GM19438 (cell line): ENCODE measurements at regions not wholly inside any gene's neighbourhood (a gene's known extent, or its start where the extent isn't known, plus 50 kb on each side); places are given as distances from the start of the nearest gene placed in this dataset.
"Not testable (repeated sequence)": the region's sequence is repeated elsewhere in the genome, so short reads cannot be mapped to it uniquely, and the experiment has no call there.

ENCODE experiments used
- ATAC-seq: cut with Tn5 transposase; IDR thresholded peaks from one replicate; pipeline ENCODE4 v1.9.1; 2021; ENCODE audit warnings: low read depth; ENCODE audit not compliant: unreplicated experiment

GRCh38 chr20:17822039-17822438, 122.3 kb downstream of the BANF2 start:
- ATAC-seq: no peak

DNA sequence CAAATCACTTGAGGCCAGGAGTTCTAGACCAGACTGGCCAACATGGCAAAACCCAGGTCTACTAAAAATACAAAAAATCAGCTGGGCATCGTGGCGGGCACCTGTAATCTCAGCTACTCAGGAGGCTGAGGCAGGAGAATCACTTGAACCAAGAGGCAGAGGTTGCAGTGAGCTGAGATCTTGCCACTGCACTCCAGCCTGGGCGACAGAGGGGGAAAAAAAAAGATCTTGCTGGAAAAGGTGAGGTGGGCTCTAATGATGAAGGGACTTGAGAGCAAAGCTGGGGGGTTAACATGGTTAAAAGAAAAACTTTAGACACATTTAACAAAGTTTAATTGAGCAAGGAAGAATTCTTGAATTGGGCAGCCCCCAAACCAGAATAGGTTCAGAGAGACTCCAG, 121.8 kb downstream of the BANF2 start:
- ATAC-seq: not testable (repeated sequence)

DNA sequence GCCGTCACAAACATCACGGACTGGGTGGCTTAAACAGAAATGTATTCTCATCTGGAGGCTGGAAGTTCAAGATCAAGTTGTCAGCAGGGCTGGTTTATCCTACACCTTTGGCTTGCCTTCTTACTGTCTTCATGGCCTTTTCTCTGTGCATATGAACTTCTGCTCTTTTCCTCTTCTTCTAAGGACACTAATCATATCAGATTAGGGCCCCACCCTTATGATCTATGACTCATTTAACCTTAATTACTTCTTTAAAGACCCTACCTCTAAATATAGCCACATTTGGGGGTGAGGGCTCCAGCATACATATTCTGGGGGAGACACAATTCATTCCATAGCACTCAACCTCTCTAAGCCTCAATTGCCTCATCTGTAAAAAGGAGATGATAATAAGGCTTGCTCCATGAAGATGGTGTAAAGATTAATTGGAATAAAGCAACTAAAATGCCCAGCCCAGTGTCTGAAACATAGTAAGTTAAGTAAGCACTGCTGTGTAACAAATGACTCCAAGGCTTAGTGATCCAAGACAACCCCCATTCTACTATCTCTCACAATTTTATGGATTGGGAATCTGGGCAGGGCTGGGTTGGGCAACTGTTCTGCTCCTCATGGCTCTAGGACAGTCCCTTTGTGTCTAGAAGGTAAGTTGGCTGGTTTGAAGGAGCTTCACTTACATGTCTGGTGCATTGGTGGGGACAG, 119.8 kb downstream of the BANF2 start:
- ATAC-seq: no peak

GRCh38 chr20:17818187-17818586, 118.4 kb downstream of the BANF2 start:
- no peak for ATAC-seq

- ATAC-seq: no peak
These were observed 117.2 kb downstream of the BANF2 start for GRCh38 chr20:17816804-17817587.

GRCh38 chr20:17811628-17811965, 111.8 kb downstream of the BANF2 start:
- ATAC-seq: no peak

DNA sequence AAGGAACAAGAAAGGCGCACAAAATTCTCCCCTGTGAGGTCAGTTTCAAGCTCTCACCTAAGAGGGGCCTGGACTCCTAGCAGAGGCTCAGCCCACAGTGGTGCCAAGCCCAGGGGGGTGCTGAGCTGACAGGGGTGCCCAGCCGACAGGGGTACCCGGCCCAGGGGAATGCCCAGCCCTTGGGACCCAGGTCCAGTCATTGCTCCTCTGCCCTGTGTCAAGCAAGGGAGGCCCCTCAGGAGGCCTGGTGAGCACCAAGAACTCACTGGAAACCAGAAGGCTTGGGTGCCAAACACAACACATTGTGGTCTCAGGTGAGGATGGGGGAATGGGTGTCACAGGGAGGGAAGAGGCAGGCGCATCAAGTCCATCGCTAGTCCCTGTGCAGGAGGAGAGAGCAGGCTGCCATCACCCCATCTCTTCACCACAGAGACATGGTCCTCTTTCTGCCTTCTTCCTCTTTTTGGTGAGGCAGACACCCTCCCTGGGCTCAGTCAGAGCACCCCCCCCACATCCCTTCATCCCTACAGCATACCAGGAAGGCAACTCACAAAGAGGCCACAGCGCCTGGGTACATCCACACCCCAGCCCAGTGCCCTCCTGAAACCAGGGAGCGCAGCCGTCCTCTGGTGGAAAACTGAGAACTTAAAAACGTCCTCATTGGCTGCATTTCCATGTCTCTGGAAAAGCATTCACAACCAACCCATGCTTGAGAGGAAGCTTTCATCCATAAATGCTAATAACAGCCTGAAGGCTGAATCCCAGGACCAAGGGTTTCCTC, 111.3 kb downstream of the BANF2 start:
- ATAC-seq: no peak

DNA sequence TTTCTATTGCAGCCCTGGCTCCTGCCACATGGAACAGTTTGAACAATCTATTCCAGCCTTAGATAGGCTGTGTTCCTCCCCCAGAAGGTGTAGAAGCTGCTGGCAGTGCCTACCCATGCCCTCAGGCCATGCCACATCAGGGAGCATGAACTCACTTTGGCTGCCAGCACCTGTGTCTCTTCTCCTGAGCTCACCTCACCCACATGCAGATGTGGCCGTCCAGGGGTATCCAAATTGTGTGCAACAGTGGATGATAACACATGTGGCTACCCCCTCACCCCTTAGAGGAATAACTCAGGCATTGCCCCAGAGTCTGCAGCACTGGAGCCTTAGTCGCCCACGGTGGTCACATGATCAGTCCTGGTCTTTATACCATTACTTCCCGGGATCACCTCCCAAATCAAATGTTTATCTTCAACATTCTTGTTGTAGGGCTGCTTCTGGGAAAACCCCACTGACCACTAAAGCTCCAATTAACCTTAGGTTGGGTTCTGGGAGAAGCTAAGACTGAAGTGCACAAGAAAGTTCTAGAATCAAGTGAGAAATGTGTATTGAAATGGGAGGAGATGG, 110.4 kb downstream of the BANF2 start:
- ATAC-seq: no peak

DNA sequence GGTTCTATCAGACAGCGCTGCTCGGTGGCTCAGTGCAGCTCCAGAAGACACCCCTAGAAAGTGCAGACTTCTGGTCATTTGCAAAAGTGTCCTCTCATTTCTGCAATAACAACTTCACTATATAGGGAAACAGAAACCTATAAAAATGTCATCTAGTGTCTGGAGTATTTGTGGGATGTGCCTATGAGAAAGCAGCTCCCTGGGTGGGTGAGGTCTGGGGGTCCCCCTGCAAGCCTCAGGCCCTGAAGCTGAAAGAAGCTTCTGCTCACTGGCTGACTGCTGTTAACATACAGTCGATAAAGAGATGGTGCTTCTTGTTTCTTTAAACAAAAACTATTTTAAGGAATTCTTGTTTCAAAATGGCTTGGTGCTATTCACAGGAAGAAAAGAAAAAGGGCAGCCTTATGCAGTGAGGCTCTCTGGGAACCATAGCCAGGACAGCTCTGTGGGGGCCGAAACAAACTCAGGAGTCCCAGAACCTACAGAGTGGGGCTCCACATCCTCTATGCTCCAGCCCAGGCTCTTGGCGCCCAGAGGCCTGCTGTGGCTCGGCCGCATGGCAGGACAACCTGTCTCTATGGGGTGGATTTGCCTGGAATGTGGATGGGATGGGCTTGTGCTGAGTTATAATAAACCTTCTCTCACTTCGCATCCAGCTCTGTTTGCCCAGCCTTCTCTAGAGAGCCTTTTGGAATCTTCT, 109.7 kb downstream of the BANF2 start:
- no peak for ATAC-seq

DNA sequence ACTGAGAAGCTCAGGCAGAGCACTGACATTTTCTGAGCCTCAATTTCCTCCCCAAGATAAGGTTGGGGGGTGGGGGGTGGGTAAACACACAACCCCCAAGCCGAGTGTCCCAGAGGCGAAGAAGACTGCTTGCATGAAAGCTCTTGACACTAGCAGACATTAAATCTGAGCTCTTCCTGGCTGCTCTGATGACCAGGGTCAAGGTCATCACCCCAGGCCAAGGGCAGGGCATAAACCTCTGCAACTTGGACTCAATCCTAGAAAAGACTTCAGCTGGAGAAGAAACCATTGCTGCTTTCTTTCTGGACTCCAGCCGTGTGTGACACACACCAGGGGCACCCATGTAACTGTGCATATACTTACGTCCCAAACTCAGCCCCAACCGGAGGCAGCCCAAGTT, 109.0 kb downstream of the BANF2 start:
- ATAC-seq: no peak

DNA sequence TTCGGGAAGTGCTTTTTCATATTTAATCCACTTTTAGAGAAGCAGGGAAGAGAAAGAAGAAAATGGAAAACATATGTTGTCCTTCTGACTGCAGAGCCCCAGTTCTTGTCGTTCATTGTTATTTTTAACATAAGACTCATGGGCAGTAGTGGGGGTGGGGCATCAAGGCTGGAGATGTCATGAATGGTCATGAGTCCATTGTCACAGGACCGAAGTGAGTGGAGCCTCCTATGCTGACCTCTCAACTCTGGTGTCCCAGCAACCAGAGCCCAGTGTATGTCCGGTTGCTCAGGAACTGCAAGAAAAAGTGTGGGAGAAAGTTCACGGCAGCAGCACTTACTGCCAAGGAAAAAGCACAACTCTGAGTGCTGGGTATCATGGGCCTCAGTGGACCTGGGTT, 108.6 kb downstream of the BANF2 start:
- no peak for ATAC-seq

DNA sequence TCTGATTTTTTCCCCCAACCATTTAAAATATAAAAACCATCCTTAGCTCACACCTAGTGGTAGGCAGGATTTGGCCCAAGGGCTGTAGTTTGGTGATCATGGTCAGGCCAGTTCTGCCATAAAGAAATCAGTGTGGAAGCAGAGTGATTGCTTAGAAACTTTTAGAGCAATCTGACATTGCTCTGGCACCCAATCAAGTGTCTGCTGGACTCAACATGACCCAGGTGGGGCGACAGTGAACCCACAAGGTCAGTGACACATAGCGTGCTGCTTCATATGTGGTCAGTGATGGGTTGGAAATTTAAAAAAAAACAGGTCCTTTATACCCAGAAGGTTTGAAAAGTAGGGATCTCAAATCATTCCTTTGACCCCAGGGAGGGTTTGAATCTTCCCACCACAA, 107.9 kb downstream of the BANF2 start:
- no peak for ATAC-seq

DNA sequence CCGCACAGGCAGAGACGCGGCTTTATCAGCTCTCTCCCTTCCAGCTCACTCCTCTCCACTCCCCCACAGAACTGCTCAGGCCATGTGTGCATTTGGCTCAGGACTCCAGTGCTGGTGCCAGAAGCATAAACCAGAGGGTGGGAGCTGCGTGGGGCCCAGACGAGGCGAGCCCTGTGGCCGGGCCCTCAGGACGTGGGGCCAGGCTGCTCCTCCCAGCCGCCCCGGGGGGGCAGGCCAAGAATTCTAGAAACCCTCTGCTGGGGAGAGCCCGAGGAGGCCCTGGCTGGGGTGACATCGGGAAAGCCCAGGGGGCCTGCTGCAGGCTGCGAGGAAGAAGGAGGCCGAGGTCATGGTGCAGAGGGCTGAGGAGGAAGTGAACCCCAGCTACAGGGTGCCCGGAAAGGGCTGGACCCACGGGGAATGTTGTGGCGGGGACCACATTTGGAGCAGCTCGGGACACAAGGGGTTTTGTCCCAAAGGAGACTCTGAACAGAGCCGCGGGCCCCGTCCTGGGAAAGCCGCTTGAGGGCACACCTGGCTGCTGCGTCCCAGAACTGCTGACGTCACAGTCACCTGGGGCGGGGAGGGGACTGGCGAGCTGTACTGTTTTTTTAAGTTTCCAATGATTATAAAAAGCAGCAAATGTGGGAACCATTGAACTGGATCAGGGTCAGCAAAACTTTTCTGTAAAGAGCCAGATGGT, 107.1 kb downstream of the BANF2 start:
- ATAC-seq: no peak

- ATAC-seq: no peak
These were observed 106.3 kb downstream of the BANF2 start for GRCh38 chr20:17806107-17806506.

DNA sequence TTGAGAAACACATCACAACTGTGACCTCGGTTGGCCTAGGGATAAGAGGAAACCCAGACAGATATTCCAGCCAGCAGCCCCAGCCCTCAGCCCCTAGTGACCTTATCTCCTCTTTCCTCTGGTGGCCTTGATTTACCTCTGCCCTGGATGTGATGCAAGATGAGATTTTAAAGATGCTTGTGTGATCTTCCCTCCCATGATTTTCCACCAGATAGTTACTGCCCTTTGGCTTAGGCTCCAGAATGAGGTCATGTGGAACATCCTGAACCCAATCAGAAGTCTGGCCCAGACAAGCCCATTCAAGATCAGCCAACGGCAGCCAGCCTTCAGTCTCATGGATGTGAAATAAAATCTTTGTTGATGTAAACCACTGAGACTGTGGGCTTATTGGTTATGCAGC, 104.0 kb downstream of the BANF2 start:
- ATAC-seq: no peak

DNA sequence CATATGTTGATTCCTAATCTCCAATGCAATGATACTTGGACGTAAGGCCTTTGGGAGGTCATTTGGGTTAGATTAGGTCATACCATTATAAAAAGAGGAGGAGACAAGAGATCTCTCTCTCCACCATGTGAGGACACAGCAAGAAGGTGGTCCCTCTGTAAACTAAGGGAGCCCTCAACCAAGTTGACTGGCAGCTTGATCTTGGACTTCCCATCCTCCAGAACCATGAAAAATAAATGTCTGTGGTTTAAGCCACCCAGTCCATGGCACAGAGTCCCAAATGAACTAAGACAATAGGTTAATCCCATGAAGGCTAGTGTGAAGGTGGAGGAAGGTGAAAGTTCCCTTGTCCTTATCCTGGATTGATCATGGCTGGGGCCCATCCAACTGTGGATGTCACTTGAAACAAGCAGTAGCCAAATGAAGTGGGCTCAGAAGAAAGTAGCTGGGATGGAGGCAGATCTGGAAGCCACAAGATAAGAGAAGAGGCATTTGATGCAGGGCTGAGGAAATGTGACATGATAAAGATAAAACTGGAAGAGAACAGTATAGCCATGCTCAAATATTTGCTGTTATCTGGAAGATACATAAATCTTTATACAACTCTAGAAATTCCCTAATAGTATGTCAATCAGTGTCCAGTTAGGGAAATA, 99.9 kb downstream of the BANF2 start:
- ATAC-seq: no peak

- no peak for ATAC-seq
These were observed 98.8 kb downstream of the BANF2 start for GRCh38 chr20:17798601-17799000.

DNA sequence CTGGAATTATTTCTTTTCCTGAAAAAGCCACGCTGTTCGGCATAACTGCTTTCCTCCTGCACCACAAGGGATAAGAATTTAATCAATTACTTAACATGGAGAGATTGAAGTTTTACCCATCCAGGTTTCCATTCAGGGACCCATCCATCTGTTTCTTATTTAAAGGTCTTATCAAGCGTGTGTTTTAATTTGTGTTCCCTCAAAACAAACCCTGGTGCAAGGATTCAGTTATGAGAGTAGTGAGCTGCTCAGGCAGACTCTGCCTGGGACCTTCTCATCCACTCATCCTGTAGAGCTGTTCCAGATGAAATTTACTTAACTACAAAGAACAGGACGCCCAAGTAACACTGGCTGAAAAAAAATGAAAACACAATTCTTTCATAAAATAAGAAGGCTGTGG, 97.8 kb downstream of the BANF2 start:
- no peak for ATAC-seq

GRCh38 chr20:17797161-17797560, 97.4 kb downstream of the BANF2 start:
- ATAC-seq: no peak
